ENCODE measurements at regions not wholly inside any gene's neighbourhood (a gene's known extent, or its start where the extent isn't known, plus 50 kb on each side); places are given as distances from the start of the nearest gene placed in this dataset.
"Not testable (repeated sequence)": the region's sequence is repeated elsewhere in the genome, so short reads cannot be mapped to it uniquely, and the experiment has no call there.

DNA sequence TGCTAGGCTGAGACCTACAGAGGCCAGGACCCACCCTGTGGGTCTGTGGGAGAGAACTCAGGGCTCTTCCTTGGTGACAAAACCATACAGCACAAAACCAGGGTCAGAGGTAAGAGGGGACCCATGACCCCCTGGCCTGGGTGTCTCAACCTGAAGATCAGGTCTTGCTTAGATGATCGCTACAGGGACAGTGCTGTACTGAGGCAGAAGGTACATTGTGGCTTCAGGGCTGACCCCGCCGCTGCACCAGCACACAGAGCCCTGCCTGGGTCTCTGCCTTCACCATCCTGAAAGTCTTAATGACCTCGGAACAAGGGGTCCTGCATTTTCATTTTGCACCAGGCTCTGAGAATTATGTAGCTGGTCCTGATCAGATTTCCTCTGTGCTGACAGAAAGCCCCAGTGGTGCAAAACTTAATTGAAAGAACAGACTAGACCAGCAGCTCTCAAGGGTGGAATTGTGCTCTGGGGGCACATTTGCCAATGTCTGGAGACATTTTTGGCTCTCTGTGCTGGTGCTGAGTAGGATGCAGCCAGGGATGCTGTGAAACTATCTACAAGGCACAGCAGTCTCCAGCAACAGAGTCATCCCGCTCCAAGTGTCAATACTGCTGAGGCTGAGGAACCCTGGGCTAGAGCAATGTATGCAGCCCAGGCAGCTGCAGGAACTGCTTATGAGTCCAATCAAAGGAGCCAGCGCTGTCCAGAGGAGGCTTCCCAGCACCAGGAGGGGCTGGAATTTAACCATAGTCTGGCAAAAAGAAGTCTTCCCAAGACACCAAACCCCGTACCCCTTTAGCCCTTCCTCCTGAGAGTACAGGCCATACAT, 254.9 kb downstream of the ERMARD start:
- DNase-seq: no peak

DNA sequence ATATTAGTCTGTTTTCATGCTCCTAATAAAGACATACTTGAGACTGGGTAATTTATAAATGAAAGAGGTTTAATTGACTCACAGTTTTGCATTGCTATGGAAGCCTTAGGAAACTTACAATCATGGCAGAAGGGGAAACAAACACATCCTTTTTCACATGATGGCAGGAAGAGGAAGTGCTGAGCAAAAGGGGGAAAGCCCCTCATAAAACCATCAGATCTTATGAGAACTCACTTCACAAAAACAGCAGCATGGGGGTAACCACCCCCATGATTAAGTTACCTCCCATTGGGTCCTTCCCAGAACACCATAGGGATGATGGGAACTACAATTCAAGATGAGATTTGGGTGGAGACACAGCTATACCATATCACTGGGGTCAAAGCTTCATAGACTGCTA, 254.2 kb downstream of the ERMARD start:
- no peak for DNase-seq

DNA sequence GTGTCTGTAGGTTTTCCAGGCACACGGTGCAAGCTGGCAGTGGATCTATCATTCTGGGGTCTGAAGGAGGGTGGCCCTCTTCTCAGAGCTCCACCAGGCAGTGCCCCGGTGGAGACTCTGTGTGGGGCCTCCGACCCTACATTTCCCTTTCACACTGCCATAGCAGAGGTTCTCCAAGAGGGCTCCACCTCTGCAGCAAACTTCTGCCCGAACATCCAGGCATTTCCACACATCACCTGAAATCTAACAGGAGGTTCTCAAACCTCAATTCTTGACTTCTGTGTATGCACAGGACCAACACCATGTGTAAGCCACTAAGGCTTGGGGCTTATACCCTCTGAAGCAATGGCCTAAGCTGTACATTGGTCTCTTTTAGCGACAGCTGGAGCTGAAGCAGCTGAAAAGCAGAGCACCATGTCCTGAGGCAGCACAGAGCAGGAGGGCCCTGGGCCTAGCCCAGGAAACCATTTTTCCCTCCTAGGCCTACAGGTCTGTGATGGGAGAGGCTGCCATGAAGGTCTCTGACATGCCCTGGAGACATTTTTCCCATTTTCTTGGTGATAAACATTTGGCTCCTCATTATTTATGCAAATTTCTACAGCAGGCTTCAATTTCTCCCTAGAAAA, 253.3 kb downstream of the ERMARD start:
- no peak for DNase-seq

DNA sequence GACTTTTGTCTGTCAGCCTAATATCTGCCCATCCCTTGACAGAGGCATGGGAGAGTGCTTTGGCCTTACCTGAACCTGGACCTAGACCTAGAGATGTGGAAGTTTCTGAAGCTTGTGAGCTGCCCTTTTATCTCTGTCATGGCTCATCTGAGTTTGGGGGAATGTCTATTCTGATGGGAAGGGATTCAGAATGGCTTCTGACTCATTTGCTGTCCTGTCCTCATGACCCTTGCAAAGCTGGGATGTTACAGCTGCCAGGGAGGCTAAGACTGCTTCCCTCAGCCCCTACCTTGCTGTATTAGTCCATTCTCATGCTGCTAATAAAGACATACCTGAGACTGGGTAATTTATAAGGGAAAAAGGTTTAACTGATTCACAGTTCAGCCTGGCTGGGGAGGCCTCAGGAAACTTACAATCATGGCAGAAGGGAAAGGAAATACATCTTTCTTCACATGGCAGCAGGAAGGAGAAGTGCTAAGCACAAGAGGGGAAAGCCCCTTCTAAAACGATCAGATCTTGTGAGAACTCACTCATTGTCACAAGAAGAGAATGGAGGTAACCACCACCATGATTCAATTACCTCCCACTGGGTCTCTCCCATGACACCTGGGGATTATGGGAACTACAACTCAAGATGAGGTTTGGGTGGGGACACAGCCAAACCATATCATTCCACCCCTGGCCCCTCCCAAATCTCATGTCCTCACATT, 252.2 kb downstream of the ERMARD start:
- DNase-seq: no peak

DNA sequence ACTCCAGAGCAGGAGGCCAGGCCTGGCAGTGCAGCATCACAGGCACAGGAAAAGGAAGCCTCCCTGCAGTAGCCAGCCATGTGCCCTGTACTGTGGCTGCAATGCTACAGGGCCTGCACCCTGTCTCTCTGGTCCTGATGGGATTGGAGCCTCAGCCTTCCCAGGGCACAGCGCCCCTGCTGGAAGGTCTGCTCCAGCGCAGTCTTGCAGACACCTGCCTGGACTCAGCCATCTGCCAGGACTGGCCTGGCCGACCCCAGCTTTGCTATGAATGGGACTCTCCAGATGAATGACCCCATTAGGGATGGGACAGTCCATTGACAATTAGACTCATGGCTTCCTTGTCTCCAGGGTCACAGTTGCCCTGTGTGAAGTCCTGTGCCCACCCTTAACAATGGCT, 251.6 kb downstream of the ERMARD start:
- peak in 1 of 2 experiments; percentile 13 for DNase-seq

DNA sequence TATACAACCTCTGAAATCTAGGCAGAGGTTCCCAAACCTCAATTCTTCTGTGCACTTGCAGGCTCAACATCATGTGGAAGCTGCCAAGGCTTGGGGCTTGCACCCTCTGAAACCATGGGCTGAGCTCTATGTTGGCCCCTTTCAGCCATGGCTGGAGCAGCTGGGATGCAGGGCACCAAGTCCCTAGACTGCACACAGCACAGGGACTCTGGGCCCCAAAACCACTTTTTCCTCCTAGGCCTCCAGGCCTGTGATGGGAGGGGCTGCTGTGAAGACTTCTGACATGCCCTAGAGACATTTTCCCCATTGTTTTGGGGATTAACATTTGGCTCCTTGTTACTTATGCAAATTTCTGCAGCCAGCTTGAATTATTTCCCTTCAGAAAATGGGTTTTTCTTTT, 250.4 kb downstream of the ERMARD start:
- not testable (repeated sequence) for DNase-seq

DNA sequence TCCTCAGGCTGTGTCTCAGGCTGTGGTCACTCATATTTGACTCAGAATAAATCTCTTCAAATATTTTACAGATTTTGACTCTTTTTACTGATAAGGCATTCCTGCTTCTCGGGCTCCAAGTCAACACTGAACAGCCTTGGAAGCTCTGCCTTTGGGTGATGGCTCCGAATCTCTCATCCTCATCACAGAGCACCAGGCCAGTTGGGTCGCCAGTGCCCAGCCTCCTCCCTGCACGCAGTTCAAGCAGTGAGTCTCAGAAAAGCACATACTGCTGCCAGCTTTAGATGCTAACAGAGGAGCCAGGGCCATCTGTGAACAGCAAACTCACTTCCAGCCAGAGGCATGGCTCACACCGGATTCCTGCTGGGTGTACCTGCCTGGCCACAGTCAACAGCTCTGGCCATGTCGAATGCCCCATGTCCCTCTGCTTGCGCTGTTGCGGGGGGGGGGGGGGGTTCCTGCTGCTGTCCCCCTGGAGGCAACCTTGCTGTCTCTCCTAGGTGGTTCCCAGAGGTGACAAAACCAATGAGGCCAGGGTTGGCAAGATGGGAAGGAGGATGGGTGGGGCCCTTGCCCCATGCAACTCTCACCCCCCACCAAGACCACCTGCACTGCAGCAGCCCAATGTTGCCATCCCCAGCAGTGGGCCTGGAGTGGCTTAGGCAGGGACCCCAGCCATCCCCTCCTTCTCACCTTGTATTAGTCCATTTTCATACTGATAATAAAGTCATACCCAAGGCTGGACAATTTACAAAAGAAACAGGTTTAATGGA, 248.8 kb downstream of the ERMARD start:
- DNase-seq: no peak

DNA sequence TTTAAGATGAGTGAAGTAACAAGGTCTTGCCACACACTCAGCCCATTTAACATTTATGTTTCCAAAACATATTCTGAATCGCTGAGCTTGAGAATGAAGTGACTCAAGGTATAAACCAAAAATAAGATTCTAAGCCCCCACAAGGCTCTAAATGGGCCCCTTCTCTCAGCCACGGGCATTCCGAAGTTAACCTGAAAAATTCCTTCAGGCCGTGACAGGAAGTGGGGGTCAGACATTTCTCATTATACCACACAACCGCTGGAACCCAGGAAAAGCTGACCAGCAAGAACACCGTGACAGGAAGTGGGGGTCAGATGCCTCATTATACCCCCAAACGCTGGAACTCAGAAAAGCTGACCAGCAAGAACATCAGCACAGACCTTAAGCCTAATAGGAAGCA, 247.9 kb downstream of the ERMARD start:
- no peak for DNase-seq

DNA sequence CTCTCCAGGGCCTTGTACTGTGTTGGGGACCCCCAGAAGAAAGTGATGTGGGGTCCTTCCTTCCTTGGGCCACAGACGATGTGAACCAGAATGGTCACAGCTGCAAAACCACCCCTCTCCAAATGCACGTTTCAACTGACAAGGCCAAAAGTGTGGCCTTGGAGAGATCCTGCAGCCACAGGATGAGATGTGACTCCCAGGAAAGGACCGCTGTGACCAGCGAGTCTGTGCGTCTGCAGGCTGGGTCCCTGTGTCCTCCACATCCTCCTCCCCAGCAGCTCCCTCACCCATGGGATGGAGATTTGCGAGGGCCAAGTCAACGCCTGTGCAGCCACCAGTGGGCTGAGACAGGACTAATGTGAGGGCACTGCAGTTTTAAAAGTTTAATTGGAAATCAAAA, 247.0 kb downstream of the ERMARD start:
- no peak for DNase-seq

DNA sequence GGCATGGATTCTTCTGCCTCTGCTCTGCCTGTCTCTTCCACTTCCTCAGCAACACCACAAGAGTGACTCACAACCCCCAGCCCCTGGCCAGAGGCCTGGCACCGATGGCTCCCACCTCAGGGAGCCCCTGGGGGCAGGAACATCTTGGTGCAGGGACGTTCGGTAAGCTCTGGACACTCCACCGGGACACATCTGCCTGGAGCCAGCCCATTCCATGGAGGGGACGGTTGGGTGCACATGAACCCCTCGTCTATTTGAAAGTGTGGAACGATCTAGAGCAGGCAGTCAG, 246.5 kb downstream of the ERMARD start:
- DNase-seq: no peak

DNA sequence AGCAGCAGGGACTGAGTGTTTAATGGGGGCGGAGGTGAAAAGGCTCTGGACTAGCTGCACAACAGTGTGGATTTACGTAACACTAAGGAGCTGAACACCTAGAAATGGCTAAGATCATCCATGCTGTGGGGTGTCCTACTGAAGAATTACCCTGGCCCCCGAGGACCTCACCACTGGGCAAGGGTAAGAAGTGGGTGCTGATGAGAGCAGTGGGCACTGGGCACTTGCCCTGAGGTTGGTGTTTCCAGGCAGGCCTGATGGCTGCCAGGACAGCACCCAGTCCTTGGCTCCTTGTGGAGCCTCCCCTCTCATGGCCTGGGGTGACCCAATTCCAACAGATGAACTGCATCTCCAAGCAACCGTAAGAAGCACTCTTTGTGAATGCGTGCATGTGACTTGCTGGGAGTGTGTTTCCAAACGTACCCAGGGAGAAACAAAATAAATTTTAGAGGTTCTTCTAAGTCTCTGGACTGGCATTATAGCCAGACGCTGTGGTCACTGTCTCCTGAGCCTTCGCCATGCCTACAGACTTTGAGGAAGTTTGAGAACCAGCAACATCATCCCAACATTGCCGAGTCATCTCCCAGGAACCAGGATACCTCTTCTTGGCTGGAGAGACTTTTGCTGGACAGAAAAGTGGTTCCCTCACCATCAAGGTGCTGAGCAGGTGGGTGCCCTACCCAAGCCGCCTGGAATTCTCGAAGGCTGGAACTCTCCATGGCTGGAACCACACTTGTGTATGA, 245.9 kb downstream of the ERMARD start:
- no peak for DNase-seq

DNA sequence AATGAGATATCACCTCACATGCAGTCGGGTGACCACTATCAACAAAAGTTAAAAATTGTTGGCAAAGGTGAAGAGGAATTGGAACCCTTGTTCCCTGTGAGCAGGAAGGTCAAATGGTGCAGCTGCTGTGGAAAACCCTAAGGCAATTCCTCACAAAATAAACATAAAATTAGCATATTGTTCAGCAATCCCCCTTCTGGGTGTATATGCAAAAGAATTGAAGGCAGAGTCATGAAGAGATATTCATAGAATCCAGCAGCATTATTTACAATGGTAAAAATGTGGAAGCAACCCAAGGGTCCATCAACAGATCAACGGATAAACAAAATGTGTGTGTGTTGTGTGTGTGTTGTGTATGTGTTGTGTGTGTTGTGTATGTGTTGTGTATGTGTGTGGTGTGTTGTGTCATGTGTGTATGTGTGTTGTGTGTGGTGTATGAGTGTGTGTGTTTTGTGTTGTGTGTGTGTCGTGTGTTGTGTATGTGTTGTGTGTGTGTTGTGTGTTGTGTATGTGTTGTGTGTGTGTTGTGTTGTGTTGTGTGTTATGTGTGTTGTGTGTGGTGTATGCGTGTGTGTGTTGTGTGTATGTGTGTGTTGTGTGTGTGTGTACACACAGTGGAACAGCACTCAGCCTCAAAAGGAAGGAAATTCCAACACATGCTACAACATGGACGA, 245.1 kb downstream of the ERMARD start:
- no peak for DNase-seq

DNA sequence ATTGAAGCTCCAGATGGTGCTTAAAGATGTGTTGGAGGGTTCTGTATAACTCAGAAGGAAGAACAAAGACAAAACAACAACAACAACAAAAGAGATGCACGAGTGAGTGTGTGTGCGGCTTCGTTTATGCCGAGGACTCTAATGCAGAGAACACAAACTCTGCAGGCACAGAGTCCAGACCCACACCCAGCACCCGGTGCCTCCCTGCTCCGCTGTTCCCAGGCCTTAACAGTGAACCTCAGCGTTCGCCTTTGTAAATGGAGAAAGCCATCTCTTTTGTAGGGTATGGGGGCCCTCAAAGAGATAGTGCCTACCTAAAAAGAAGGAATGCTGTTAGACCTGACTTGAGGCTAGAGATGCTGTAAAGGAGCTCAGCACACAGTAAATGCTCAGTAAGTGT, 243.3 kb downstream of the ERMARD start:
- no peak for DNase-seq

DNA sequence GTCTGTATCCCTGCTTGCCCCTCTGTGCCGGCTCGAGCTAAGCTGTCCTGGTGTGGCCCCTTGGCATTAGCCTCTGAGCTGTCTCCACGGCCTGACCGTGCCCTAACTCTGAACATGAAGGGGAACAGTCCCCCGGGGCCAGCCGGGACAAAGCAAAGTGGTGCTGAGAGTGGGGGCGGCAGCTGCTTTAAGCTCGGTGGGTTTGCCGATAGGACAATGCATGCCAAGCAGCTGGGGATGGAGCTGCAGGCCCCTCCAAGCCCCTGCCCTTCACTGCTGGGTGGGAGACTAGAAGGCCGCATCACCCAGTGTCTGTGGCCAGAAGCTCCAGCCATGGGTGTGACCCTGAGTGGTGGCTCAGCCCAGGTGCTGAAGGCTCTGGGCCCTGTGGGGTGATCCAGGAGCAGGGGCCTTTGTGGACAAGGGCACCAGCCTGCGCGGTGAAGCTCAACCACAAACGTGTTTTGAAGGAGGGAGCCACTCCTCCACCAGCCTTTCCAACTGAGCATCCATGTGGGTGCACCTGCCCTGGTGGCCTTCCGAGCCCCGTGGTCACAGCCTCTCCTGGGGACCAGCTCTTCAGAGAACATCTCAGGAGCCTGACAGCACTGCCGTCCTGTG, 242.5 kb downstream of the ERMARD start:
- no peak for DNase-seq

DNA sequence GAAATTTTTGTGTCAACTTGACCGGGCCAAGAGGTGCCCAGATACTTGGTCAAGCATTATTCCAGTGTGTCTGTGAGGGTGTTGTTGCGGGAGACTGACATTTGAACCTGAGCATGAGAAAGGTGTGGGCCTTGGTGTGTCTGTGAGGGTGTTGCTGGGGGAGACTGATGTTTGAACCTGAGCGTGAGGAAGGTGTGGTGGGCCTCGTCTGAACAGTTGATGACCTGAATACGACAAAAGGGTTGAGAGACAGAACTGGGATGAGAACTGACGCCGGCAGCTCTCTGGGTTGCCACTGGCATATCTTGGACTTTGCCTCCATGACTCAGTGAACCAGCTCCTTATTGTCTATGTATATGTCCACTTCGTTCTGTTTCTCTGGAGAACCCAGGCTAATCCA, 240.5 kb downstream of the ERMARD start:
- DNase-seq: no peak

DNA sequence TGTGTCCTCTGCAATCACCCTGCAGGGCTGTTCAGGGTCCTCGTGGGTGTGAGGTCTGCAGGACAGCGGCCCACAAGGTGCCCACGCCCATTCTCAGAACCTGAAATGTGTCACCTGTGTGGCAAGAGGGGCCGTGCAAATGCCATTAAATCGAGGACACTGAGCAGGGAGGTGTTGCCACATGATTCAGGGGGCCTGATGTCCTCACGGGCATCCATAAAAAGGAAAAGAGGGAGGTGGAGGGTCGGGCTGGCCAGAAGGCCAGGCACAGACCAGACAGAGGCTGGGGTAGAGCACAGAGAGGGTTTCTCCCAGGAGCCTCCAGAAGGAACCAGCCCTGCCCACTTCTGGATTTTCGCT, 239.6 kb downstream of the ERMARD start:
- DNase-seq: no peak

DNA sequence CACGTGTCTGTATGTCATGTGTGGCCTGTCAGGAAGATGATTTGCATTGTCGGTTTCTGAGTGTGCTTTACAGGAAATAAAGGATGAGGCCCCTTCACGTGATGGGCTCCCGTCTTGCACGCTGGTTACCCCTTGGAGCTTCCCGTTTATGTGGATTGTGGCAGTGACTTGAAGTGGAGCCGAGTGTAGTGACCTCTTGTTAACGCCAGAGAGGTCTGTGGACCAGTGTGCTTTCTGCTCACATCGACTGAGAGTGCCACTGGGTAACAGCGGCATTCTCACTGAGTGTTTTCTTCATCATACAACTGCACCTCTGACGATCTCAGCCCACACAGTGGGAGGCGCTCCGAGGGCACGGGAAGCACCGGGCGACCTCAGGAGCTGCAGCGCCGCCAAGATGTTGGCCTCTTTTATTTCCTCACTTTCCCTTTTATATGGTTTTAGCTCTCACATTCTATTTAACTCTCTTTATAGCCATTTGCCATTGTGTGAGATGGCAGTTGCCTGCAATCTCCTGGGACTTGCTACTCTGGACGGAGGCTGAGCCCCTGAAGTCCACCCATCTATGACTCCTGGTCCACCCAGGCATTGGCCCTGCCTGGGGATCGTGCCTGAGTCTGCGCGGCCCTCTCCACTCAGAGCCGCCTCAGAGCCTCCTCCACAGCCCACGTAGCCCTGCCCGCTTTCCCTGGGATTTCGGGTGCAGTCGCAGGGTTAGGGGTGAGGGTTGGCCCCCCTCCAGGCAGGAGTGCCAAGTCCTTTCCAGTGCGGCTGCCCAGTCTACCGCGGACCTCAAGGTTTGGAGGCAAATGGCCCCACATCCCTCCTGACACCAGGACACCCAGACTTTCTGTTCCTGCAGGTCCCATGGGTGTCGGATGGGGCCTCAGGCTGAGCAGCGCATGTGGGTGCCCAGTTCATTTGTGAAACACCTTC, 238.9 kb downstream of the ERMARD start:
- DNase-seq: no peak

DNA sequence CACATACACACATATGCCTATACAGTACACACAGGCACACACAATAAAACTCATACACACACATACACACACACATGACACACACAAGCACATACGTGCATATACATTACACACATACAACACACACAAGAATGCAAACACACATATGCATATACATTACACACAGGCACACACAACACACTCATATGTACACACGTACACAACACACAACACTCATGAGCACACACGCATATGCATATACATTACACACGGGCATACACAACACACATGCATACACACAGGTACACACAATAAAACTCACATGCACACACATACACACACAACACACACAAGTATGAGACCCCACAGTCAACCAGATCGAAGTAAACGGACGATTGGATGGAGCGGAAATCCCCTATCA, 238.2 kb downstream of the ERMARD start:
- no peak for DNase-seq

DNA sequence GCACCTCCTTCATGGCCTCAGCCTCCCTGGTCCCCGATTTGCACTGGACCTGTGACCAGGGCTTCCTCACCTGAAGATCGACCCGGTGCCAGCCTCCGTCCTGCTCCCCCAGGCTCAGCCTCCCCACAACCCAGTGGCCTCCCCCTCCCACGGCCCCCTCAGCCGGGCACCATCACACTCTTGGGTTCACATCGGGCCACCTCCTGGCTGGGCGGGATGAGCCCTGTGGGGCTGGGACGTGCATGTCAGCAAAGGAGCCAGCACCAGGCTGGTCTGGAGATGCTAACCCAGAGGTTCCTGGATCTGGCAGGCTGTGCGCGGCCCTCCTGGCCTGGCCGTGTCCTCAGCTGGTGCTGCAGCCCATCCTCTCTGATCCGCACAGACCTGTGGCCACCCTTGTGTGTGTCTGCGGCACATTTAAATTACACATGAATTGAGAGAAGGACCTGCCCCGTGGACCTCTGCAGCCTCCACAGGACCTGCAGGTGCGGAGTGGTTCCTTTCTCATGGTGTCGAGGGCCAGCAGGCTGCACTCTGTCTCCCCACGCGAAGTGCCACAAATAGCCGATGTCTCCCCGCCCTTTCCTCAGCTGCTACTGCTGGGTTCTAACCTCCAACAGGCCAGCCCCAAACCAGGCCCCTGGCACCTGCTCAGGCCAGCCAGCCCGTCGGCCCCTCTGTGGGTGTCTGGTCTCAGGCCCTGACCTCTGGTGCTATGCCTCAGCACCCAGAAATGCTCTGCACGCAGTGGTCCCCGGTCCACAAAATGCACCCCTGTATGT, 237.5 kb downstream of the ERMARD start:
- no peak for DNase-seq

All from SHP77 (cell line).